GM12874 (cell line): ENCODE measurements at regions not wholly inside any gene's neighbourhood (a gene's known extent, or its start where the extent isn't known, plus 50 kb on each side); places are given as distances from the start of the nearest gene placed in this dataset.

Source experiments
- TF ChIP-seq, protein P1 (sequence below): IDR thresholded peaks from 2 replicates; pipeline ENCODE4 v1.5.1; 2011; ENCODE audit warnings: low read depth, mild to moderate bottlenecking, control low read depth, low read length, moderate library complexity; ENCODE audit not compliant: insufficient read depth

DNA sequence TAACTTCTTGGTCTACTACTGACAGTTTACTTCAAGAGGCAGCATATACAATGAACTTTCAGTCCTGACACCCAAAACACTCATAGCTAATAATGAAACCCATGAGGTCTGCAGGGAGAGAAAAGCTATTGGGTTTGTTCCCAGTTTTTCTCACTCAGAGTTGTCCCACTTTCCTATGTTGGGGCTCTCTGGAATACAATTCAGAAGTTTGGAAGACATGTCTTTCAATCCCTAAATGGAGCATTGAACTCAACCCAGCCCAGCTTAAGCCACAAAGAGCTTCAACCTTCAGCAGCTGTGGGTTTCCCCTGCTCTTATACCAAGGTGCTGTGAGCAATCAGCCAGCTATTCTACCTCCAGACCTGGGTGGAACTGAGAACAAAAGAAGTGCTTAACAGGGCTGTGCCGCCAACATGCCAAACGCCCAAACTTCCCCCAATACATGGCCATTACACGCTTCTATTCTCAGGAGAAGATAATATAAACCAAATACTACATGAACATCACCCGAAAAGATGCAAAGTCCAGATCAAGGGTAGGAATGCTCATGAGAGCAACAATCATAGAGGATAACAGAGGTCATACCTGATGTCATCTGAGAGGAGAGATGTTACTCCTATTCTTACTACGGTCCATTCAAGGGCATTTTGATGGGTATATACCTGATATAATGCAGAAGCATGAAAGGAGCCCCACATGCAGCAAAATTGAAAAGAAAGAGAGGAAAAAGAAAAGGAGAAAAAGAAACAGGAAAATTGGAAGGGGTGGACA lies 131.2 kb upstream of the TGFBR2 start:
- TF ChIP-seq, protein P1, sequence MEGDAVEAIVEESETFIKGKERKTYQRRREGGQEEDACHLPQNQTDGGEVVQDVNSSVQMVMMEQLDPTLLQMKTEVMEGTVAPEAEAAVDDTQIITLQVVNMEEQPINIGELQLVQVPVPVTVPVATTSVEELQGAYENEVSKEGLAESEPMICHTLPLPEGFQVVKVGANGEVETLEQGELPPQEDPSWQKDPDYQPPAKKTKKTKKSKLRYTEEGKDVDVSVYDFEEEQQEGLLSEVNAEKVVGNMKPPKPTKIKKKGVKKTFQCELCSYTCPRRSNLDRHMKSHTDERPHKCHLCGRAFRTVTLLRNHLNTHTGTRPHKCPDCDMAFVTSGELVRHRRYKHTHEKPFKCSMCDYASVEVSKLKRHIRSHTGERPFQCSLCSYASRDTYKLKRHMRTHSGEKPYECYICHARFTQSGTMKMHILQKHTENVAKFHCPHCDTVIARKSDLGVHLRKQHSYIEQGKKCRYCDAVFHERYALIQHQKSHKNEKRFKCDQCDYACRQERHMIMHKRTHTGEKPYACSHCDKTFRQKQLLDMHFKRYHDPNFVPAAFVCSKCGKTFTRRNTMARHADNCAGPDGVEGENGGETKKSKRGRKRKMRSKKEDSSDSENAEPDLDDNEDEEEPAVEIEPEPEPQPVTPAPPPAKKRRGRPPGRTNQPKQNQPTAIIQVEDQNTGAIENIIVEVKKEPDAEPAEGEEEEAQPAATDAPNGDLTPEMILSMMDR, result no peak

DNA sequence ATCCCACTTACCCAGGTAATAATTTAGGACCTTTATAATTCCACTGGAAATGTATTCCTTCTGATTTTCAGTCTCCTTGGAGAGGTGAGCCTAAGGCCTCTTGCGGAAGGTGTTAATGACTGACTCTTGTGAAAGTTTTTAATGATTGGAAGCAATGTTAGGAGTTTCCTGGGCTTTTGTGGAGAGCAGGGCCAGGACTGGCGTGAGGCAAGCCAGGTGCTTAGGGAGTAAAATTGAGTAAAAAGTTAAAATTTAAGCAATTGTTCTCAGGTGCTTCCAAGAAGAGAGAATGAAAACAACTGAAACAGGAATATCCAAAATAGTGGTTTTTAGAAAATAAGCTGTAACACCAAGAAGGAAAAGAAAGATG lies 130.6 kb upstream of the TGFBR2 start:
- TF ChIP-seq, protein P1, result no peak

DNA sequence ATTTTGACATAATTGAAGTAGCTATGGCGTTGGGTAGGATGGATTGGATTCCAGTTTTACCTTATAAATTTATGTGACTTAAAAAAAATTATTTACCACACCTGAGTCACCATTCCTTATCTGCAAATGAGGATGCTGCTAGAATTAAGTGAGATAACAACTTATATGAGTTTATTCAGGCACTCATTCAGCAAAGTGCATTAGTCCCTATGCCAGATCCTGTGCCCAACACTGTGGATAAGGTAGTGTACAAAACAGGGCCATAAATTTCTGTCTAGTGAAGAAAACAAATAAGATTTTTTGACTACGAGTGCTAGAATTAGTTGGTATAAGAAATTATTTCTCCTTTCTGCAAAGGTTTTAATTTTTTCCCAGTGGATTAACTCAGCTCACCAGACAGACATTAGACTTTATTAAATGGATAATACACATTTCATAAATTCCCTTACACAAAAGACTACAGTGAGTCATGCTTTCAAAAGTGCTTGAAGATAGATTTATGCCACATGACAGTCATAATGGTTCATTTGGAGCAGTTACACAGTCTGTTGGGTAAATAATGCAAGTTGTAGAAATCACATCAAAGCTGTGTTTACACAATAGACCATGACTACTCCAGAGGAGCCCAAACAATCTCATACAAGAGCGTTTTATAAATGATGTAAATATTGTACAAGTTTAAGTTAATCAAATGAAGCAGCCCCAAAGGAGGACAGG lies 129.9 kb upstream of the TGFBR2 start:
- TF ChIP-seq, protein P1, result no peak

DNA sequence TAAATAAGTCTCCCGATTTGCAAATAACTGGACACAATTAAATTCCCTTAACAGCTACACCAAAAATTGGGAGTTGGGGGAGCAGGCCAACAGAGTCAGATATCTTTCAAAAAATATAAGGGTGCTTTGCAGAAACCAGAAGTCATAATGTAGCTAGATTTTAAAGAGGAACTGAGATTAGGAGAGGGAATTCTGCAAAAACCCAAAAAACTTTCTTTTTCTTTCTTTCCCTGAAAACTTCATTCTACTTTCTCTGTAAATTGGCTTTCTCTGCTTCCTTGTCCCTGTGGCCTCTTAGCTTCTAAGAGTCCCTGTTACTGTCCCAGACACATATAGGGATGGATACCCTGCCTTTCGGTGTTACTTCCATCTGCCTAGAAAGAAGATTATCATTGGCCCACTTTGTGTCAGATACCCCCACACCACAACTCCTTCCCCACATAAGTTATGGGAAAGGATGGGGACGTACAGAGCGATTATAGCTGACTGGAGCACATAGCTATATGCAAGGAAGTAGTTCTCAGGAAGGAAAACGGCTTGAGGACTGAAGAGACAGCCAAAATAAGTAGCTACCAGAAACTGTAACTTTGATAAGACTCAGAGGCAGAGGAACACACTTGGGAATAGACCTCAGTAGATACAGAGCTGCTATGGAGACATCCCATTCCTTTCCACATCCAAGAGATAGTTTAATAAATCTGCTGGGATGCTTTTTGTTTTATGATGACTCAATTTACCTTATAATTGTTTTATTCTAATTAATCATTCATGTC lies 129.1 kb upstream of the TGFBR2 start:
- TF ChIP-seq, protein P1, result no peak

DNA sequence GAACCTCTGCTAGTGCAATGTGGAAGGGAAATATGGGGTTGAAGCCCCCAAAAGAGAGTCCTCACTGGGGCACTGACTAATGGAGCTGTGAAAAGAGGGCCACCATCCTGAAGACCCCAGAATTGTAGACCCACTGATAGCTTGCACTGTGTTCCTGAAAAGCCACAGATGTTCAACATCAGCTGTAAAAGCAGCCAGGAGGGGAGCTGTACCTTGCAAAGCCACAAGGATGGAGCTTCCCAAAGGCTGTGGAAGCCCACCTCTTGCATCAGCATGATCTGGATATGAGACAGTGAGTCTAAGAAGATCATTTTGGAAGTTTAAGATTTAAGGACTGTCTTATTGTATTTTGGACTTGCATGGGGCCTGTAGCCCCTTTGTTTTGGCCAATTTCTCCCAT lies 125.8 kb upstream of the TGFBR2 start:
- TF ChIP-seq, protein P1, result no peak

DNA sequence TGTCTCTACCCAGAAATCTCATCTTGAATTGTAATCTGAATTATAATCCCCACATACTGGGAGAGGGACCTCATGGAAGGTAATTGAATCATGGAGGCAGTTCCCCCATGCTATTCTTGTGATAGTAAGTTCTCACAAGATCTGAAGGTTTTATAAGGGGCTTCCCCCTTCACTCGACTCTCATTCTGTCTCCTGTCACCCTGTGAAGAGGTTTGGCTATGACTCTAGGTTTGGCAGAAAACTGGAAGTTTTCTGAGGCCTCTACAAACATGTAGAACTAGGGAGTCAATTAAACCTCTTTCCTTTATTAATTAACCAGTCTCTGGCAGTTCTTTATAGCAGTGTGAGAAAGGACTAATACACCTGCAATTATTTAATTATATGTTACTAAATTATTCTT lies 125.2 kb upstream of the TGFBR2 start:
- TF ChIP-seq, protein P1, result no peak

DNA sequence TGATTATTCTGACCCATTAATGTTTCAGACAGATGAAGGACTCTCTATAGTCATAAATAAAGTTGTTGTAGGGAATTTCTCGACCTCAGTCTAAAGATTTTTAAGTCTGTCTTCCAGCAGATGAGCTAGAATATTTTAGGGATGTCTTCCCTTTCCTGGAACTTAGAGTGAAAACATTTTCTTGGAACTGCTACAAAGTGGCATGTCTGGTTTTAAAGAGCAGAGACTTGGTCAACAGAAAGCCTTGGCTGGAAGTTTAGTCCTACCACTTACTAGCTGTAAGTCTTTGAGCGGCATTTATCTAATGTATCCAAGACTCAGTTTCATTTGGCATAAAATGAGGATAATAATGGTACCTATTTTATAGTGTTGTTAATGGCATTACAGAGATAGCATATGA lies 120.0 kb upstream of the TGFBR2 start:
- TF ChIP-seq, protein P1, result no peak
